ENCODE measurements at regions not wholly inside any gene's neighbourhood (a gene's known extent, or its start where the extent isn't known, plus 50 kb on each side); places are given as distances from the start of the nearest gene placed in this dataset.

DNA sequence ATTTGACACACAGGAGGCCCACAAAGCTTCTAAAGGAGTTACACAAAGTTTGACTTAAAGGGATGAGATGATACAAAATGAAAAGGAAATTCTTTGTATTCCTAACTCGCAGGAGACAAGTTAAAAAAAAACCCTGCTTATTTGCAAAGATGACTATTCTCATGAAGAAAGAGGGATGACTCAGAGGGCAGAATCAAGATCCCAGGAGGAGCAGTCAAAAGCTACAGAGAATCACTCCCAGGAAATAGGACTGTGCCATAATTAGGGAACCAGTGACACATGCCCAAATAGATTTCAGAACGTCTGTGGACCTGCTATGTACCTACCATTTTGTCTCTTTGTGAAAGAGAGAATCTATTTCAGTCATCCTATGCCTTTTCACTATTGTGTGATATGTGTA lies 103.5 kb upstream of the ARRDC3 start:
- TF ChIP-seq GATA2 (IDR thresholded peaks at IDR 0.05; ENCODE audit: low read depth, low read length), result no peak
- no peak for TF ChIP-seq GATA3 (IDR thresholded peaks at IDR 0.05; ENCODE audit: low read depth, low read length)
